ENCODE measurements at regions not wholly inside any gene's neighbourhood (a gene's known extent, or its start where the extent isn't known, plus 50 kb on each side); places are given as distances from the start of the nearest gene placed in this dataset.

DNA sequence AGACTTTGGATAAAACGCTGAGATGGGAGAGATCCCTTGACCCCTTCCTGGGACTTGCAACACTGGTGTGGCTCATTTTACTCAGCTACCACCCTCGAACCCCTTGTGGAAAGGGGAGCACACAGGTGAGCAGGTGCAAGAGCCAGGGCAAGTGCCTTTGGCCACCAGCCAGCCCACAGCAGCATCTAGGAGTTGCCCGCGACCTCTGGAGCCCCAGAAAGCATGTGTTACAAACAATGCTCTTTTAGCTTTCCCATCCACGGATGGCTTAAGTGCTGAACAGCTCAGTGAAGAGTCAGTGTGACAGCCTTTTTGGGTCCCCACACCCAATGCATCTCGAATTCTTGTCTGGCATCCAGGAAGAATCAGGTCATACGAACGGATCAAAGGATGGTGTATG lies 197.8 kb downstream of the MEMO1 start:
- TF ChIP-seq, protein P1, sequence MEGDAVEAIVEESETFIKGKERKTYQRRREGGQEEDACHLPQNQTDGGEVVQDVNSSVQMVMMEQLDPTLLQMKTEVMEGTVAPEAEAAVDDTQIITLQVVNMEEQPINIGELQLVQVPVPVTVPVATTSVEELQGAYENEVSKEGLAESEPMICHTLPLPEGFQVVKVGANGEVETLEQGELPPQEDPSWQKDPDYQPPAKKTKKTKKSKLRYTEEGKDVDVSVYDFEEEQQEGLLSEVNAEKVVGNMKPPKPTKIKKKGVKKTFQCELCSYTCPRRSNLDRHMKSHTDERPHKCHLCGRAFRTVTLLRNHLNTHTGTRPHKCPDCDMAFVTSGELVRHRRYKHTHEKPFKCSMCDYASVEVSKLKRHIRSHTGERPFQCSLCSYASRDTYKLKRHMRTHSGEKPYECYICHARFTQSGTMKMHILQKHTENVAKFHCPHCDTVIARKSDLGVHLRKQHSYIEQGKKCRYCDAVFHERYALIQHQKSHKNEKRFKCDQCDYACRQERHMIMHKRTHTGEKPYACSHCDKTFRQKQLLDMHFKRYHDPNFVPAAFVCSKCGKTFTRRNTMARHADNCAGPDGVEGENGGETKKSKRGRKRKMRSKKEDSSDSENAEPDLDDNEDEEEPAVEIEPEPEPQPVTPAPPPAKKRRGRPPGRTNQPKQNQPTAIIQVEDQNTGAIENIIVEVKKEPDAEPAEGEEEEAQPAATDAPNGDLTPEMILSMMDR (conservative IDR thresholded peaks at IDR 0.05), result no peak
- TF ChIP-seq EZH2 (IDR thresholded peaks at IDR 0.05; ENCODE audit: low read depth), result no peak

Data from PC-9 (cell line).